DMS53 treated with DMSO at 0.1 percent for 48 hours (cell line): ENCODE measurements at regions not wholly inside any gene's neighbourhood (a gene's known extent, or its start where the extent isn't known, plus 50 kb on each side); places are given as distances from the start of the nearest gene placed in this dataset.

Experiments used
- DNase-seq: peaks from one replicate; lab custom pipeline; 2025; ENCODE audit not compliant: unreplicated experiment; lab: John Stamatoyannopoulos, UW

DNA sequence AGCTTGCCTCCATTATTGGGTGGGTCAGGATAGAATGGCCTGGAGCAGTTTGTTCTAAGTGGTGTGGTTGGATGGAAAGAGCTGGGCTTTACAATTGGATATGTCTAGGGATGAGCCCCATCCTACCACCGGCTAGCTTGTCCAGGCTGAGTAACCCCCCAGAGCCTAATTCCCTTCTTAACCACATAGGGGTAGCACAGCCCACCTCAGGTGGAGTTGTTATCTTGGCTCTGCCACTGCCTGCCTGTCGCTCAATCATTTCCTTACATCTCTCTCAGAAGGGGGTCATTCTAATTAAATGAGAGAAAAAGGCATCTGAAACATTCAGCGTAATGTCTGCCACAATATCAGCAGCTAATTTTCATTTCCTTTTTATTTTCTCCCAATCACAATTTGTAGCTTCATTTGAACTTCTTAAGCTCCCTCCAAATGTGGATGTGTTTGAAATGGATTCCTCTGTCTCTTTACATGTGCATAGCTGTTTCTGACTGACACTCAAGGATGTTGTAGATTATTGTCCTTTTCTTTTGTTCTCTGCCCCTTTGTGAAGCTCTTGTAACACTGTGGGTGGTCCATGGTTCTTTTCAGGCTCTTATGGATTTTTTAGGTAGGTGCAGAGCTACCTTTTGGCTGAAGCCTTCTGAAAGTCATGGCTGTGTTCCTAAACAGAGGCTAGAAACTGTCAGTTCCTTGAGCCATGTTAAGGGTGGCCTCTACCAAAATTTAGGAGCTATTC, 383.1 kb upstream of the KLF4 start:
- no peak for DNase-seq

DNA sequence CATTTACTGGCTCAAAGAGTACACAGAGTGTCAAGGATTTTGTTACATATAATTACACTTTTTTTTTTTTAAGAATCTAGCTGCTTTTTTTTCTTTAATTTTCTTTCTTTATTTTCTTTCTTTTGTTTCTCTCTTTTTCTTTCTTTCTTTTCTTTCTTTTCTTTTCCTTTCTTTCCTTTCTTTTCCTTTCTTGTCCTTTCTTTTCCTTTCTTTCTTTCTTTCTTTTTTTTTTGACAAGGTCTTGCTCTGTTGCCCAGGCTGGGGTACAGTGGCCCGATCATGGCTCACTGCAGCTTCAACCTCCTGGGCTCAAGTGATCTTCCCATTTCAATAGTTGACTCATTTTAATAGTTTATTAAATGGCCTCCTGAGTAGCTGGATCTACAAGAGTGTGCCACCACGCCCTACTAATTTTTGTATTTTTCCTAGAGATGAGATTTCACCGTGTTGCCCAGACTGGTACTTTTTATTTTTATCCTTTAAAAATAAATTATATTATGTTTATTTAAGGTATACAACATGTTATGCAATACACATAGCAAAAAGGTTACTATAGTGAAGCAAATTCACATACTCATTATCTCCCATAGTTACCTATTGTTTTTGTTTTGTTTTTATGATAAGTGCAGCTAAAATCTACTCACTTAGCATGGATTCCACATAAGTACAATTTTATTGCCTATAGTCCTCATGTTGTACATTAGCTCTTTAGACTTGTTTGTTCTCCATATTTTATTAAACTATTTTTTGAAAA, 381.5 kb upstream of the KLF4 start:
- no peak for DNase-seq

GRCh38 chr9:107870221-107870620, 380.7 kb upstream of the KLF4 start:
- no peak for DNase-seq

GRCh38 chr9:107869111-107869510, 379.5 kb upstream of the KLF4 start:
- no peak for DNase-seq

DNA sequence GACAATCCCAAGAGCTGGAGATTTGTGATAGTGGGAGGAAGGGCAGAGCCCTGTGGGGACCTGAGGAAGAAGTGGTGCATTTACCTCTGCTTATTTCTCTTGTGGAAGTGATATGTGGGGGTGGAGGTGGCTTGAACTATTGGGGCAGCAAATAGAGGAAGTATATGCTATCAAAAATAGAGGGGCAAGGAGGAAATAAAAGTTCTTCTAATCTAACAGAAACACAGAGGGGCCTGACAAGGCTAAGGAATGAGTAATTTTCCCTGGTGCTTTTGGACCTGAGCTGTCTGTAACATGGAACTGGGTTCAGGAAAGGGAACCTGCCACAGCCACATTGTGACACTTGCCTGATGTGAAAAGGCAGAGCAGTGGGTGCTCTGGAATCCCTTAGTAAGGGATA, 378.6 kb upstream of the KLF4 start:
- DNase-seq, result no peak

DNA sequence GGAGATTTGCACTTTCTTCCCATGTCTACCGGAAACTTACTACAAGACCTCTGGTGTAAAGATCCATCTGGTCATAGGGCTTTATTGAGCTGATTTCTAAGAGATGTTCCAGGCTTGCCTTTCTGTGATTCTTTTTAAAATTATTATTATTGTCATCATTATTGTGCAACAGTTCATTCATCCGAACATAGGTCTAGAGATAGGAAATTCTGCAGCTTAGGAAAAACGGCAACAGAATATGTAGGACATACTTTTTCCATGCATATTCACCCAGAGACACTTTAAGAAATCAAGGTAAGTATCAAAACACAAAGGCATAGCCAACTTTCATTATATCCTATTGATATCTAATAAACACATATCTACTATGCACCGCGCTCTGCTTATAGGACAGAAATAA, 378.2 kb upstream of the KLF4 start:
- no peak for DNase-seq

- no peak for DNase-seq
Observed at GRCh38 chr9:107866711-107867311, 377.2 kb upstream of the KLF4 start.

GRCh38 chr9:107863396-107863795, 373.8 kb upstream of the KLF4 start:
- no peak for DNase-seq

GRCh38 chr9:107862881-107863280, 373.3 kb upstream of the KLF4 start:
- DNase-seq, result no peak

GRCh38 chr9:107862323-107862722, 372.8 kb upstream of the KLF4 start:
- DNase-seq, result no peak

DNA sequence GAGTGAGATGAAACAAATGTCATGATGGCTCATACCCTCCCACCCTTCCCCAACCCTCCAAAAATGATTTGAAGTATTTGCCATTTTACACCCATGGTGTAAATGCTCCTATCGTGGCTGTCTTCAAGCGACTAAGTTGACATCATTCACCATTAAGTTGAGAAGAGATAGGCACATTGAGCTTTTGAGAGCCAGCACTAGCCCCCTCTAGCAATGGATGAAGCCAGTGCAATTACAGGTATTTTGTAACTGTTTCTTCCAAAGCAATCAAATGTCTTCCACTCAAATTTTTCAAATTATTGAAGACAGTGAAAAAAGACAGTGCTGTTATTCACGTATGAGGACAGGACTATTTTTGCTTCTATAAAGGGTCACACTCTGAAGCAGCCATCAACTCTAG, 371.5 kb upstream of the KLF4 start:
- DNase-seq, result no peak

DNA sequence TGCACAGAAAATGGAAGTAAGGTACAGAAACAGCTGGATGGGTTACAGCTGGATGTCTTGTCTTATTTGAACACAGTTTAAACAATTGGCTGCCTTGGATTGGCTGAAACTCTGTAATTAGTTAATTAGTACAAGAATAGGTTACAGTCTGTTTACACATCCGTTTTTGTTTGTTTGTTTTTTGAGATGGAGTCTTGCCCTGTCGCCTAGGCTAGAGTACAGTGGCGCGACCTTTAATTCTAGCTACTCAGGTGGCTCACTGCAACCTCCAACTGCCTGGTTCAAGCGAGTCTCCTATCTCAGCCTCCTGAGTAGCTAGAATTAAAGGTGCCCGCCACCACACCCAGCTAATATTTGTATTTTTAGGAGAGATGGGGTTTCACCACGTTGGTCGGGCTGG, 368.7 kb upstream of the KLF4 start:
- DNase-seq, result no peak

DNA sequence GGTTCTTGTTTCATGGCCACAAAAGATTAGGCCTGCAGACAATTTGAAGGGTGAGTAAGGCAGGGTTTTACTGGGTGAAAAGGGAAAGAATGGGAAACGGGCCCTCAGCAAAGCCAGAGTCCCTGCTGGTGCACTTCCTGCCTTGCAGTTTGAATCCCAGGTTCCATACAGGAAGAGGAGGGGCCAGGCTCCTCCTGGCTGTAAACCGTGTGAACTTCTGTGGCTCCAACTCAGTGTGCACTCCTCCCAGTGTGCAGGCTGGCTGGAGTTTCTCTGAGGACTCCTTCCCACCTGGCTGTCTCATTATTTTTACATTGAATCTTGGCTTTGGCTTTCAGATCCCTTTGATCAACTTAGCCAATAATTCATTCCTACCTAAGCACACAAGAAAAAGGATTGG, 367.1 kb upstream of the KLF4 start:
- DNase-seq, result no peak

- DNase-seq, result no peak
Observed at GRCh38 chr9:107855164-107855563, 365.6 kb upstream of the KLF4 start.

DNA sequence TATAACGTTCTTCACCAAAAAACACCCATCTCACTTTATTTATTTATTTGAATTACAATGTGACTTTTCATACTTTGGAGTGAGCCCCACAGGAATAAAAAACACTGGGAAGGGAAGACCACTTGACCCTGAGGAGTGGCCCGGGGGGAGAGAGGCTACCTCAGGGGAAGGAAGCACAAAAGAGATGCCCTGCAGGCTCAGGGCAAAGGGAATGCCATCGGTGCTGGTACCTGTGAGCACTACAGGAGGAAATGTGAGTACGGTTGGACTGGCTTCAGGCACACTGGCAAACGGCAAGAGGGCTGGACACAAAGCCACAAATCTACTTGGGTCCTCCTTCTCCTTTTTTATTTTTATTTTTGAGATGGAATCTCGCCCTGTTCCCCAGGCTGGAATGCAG, 363.9 kb upstream of the KLF4 start:
- DNase-seq, result no peak

DNA sequence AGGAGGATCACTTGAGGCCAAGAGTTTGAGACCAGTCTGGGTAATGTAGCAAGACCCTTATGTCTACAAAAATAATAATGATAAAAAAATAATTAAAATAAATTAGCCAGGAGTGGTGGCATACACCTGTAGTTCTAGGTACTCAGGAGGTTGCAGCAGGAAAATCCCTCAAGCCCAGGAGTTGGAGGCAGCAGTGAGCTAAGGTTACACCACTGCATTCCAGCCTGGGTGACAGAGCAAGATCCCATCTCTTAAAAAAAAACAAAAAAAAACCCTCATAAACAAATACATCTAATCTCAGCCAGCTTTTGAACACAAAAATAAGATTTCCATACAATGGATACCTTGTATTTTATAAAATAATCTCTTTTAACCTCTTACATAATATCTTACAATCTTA, 363.3 kb upstream of the KLF4 start:
- DNase-seq, result no peak

GRCh38 chr9:107850653-107851052, 361.1 kb upstream of the KLF4 start:
- DNase-seq, result no peak

DNA sequence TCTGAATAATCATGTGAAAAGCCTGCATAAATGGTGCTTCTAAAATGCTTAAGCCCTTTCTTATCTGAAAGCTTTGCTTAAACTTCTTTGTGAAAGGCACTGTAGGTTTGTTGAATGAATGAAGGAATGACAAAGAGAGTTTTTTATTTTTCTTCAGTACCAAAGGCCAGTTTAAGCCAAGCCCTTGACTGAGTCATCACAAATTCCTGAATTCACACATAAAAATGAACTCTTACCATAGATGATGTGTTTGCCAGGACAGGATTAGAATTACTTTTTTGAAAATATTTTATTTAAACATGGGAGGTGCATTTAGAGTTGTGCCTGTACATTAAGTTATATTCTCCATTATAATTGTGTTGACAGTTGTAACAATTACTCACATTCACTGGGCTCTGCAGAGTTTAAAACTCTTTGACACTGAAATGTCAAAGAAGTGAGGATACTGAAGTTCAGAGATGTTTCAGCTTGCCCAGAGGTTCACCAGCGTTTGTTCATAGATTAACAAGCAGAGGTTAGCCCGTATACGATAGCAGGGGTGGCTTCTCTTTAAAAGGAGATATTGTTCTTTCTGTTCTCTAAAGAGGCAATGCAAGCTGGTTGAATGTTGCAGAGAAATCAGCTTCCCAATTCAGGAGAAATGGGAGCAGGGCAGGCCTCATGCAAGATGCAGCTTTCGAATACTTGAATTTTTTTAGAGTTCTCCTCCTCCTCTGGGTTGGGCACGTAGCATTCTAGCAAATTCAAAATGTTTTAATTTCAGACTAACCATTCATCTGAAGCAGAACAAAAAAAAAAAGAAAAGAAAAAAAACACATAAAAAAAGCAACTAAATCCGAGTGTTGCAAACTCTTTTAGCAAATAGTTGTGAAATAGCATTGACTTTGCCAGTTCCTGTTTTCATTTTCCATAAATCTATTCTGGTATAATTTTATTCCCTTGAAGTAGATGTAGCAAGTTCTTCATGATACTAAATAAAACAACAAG, 358.7 kb upstream of the KLF4 start:
- DNase-seq, result no peak

- no peak for DNase-seq
Observed at GRCh38 chr9:107842530-107842929, 353.0 kb upstream of the KLF4 start.

DNA sequence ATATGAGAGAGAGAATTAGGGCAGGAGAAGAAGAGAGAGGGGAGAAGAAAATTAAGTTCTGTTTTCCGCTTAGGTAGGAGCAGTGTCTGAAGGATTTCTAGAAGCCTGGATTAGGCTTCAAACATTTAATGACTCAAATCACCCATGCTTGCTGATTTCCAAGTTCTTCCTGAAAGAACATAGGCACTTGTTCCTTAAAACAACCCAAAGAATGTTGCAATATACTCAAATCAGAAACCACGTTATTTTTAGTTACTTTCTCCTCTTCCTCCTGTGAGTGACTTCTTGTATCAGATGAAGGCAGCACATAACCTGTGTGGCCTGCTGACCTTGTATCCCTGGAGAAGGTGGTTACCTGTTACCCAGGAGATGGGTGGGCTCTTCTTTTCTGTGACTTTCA, 351.5 kb upstream of the KLF4 start:
- no peak for DNase-seq

DNA sequence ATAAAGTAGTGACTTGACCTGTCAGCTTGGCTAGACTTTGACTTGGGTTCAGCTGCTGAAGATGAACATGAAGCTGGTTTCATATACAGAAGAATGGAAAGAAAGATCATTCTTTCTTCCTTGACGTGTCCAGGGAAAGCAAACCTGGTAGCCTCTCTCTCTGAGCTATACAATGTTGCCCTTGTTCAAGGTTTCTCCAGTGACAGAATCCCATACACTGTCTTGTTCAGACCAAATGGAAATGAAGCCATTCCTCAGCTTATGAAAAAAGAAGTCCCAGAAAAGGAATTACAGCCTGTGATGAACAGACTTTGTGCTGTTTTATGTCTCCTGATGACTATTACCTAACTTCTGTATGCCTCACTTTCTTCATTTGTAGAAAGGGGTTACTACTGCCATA, 349.8 kb upstream of the KLF4 start:
- DNase-seq, result no peak
